Nephron (organoid): ENCODE measurements at regions not wholly inside any gene's neighbourhood (a gene's known extent, or its start where the extent isn't known, plus 50 kb on each side); places are given as distances from the start of the nearest gene placed in this dataset.

ENCODE experiments used
- H3K27ac Mint-ChIP-seq, 3 experiments: 2 replicates each; pipeline ENCODE4 v1.8.0; 2020; ENCODE audit warnings: mixed read lengths in 3 of 3, mild to moderate bottlenecking in 2 of 3, moderate library complexity in 1 of 3
- H3K27me3 Mint-ChIP-seq: 2 replicates; pipeline ENCODE4 v1.8.0; 2021; ENCODE audit warnings: low read depth, mild to moderate bottlenecking, moderate library complexity, mixed read lengths
- H3K36me3 Mint-ChIP-seq: 2 replicates; pipeline ENCODE4 v1.8.0; 2020; ENCODE audit warnings: low read depth, mixed read lengths
- H3K4me1 Mint-ChIP-seq: 2 replicates; pipeline ENCODE4 v1.8.0; 2020; ENCODE audit warnings: mixed read lengths
- H3K4me3 Mint-ChIP-seq, 3 experiments: 2 replicates each; pipeline ENCODE4 v1.8.0; 2020; ENCODE audit warnings: mild to moderate bottlenecking in 3 of 3, mixed read lengths in 3 of 3, moderate library complexity in 2 of 3
- H3K9me3 Mint-ChIP-seq: 2 replicates; pipeline ENCODE4 v1.8.0; 2020; ENCODE audit warnings: mixed read lengths
- TF ChIP-seq, protein P1 (sequence below), 3 experiments: fragments of 200-600 bp; sonication (generic); IDR thresholded peaks; one replicate each; pipeline ENCODE4 v1.5.0; 2021; ENCODE audit warnings: antibody characterized with exemption in 3 of 3; ENCODE audit not compliant: unreplicated experiment in 3 of 3

DNA sequence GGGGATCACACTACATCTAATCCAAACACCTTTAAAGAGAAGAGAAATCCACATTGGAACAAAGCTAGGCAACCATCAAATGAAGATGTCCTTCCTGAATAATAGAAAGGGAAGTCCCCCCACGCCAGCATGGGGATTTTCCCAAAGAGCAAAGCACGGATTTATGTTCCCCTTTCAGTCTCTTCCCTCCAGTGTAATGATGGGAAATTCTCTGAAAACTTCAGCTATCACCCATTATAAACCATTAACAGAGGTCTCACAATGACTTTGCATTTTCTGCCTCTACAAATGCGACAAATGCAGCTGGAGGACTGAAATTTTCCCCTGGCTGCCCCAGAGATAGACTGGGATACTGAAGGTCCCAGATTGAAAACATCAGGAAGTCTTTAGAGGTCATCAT lies 368.7 kb downstream of the EFNA5 start:
- Mint-ChIP-seq H3K27ac (no peak overlapping the region), H3K4me1 (peaks cover 7% of the 10 kb centered on the region), H3K36me3 (no peaks in the 10 kb centered on the region), H3K9me3 (no peaks in the 10 kb centered on the region), H3K4me3 (no peak overlapping the region), H3K27me3 (no peaks in the 10 kb centered on the region)
- TF ChIP-seq, protein P1, sequence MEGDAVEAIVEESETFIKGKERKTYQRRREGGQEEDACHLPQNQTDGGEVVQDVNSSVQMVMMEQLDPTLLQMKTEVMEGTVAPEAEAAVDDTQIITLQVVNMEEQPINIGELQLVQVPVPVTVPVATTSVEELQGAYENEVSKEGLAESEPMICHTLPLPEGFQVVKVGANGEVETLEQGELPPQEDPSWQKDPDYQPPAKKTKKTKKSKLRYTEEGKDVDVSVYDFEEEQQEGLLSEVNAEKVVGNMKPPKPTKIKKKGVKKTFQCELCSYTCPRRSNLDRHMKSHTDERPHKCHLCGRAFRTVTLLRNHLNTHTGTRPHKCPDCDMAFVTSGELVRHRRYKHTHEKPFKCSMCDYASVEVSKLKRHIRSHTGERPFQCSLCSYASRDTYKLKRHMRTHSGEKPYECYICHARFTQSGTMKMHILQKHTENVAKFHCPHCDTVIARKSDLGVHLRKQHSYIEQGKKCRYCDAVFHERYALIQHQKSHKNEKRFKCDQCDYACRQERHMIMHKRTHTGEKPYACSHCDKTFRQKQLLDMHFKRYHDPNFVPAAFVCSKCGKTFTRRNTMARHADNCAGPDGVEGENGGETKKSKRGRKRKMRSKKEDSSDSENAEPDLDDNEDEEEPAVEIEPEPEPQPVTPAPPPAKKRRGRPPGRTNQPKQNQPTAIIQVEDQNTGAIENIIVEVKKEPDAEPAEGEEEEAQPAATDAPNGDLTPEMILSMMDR (IDR thresholded peaks at IDR 0.05; ENCODE audit: unreplicated experiment in 3 of 3), result no peak

DNA sequence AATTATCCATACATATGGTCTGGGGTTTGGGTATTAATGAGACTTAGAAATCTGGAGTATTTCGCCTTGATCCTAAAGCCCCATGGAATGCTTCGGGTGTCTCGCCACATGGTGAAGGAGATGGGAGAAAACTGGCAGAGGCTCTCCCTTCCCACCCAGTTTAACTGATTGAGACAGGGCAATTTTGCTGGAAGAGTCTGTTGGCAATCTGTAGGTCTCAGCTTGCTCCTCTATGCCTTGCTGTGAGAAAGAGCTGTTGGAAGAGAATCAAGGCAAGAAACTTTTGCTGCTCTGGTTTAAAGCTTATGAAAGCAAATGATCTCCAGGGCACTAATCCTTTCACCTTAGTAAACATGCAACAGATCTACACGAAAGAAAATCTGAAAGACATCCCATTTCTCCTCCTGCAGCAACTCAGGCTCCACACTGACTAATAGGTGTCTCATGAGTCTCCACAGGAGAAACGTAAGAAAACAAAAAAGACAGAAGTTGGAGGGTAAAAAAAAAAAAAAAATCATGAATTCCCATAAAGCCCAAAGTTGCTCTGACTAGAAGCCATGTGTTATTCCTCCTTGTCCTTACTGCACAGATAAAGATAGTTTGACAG lies 369.9 kb downstream of the EFNA5 start:
- peaks cover 7% of the 10 kb centered on the region for H3K4me1 Mint-ChIP-seq
- H3K27me3 Mint-ChIP-seq, result no peaks in the 10 kb centered on the region
- TF ChIP-seq, protein P1 (IDR thresholded peaks at IDR 0.05; ENCODE audit: unreplicated experiment in 3 of 3), result no peak
- no peaks in the 10 kb centered on the region for H3K9me3 Mint-ChIP-seq
- no peaks in the 10 kb centered on the region for H3K36me3 Mint-ChIP-seq
- H3K4me3 Mint-ChIP-seq, result no peak overlapping the region
- H3K27ac Mint-ChIP-seq, result peak overlapping the region in 2 of 3 experiments; percentile 11 to 53

DNA sequence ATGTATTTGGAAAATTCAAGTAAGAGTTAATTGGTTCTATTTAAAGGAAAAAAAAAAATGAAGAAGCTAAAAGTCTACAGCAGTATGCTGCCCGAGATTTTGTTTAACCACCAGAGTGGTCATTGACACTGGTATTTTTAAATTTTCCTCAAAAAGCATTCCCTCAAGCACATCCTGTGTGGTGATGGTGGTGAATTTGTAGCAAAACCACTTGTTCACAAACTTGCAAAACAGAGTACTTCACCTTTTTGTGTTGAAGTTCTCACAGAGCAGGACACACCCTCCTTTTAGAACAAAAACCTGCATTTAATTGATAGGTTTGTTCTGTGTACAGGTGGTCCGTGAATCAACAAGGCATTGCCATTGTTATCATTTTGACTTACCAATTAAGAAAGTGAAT lies 374.2 kb downstream of the EFNA5 start:
- TF ChIP-seq, protein P1 (IDR thresholded peaks at IDR 0.05; ENCODE audit: unreplicated experiment in 3 of 3), result no peak
- H3K4me1 Mint-ChIP-seq, result peaks cover 22% of the 10 kb centered on the region
- H3K4me3 Mint-ChIP-seq, result no peak overlapping the region
- no peaks in the 10 kb centered on the region for H3K36me3 Mint-ChIP-seq
- peaks cover 2% of the 10 kb centered on the region for H3K9me3 Mint-ChIP-seq
- H3K27me3 Mint-ChIP-seq, result no peaks in the 10 kb centered on the region
- H3K27ac Mint-ChIP-seq, result no peak overlapping the region

DNA sequence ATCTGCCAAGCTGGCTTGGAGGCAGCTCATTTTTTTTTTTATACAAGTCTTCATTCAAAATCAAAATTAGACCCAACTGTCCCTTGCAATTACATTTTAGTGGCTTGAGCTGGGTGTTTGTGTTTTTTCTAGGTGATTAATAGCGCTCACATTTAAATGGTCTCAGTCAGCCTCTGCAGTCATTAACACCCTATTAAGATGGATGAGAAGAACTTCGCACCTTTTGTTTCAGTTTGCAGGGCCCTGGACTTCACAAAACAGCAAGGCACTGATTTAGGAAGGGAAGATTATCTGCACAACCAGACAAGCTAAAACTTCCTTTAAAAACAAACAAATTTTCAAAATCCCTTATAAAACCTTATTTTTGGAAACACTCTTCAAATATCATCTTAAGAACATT lies 374.8 kb downstream of the EFNA5 start:
- Mint-ChIP-seq H3K4me1 (peaks cover 20% of the 10 kb centered on the region), H3K27ac (no peak overlapping the region), H3K4me3 (no peak overlapping the region), H3K27me3 (peaks cover 4% of the 10 kb centered on the region), H3K36me3 (no peaks in the 10 kb centered on the region), H3K9me3 (peaks cover 2% of the 10 kb centered on the region)
- TF ChIP-seq, protein P1 (IDR thresholded peaks at IDR 0.05; ENCODE audit: unreplicated experiment in 3 of 3), result no peak

DNA sequence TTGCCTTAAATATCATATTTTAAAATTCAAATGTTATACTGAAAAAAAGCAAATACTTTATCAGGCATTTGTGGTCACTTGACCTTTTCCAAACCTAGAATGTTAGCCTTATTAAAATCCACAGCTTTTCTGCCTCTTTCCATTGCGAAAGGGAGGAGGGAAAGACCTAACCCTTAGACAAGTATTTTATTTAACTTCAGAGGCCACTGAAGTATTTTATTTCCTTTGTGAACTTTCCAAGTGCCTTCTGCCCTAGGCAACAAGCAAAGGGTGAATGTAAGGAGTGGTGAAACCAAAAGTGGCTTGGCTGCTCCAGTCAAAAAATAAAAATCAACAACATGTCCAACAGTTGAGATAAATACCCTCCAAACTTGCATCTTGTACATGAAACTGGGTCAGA lies 376.1 kb downstream of the EFNA5 start:
- TF ChIP-seq, protein P1 (IDR thresholded peaks at IDR 0.05; ENCODE audit: unreplicated experiment in 3 of 3), result no peak
- H3K27ac Mint-ChIP-seq, result peak overlapping the region in 1 of 3 experiments; percentile 59
- H3K27me3 Mint-ChIP-seq, result peaks cover 4% of the 10 kb centered on the region
- H3K36me3 Mint-ChIP-seq, result no peaks in the 10 kb centered on the region
- peaks cover 16% of the 10 kb centered on the region for H3K4me1 Mint-ChIP-seq
- peaks cover 2% of the 10 kb centered on the region for H3K9me3 Mint-ChIP-seq
- H3K4me3 Mint-ChIP-seq, result no peak overlapping the region

DNA sequence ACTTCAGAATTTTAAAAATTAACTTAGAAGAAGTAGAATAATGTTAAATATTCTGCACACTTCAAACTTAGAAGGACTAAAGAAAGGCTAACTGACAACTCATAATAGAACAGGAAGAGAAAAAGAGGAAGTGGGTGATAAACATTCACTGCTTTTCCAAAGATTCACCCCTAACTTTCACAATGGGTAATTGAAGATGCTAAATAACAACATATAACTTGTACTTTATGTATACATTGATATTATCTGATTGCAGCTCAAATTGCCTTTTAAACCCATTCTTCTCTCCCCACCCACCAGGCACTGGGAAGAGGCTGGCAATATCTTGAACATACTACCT lies 376.6 kb downstream of the EFNA5 start:
- no peak overlapping the region for H3K27ac Mint-ChIP-seq
- H3K36me3 Mint-ChIP-seq, result no peaks in the 10 kb centered on the region
- TF ChIP-seq, protein P1 (IDR thresholded peaks at IDR 0.05; ENCODE audit: unreplicated experiment in 3 of 3), result no peak

More for the DNA sequence above, 376.6 kb downstream of the EFNA5 start:
- Mint-ChIP-seq H3K4me3 (no peak overlapping the region), H3K27me3 (peaks cover 4% of the 10 kb centered on the region), H3K4me1 (peaks cover 16% of the 10 kb centered on the region), H3K9me3 (peaks cover 2% of the 10 kb centered on the region)
